Fibroblast of mammary gland (primary cell): ENCODE measurements at regions not wholly inside any gene's neighbourhood (a gene's known extent, or its start where the extent isn't known, plus 50 kb on each side); places are given as distances from the start of the nearest gene placed in this dataset.

Experiments
- DNase-seq: peaks from one replicate; pipeline ENCODE4 v3.0.0-alpha.2; 2010; ENCODE audit warnings: low read depth
- H3K4me3 ChIP-seq: 2 replicates; pipeline ENCODE4 v1.5.1; 2011; ENCODE audit warnings: low read depth, mild to moderate bottlenecking, low read length, moderate library complexity; ENCODE audit not compliant: control insufficient read depth
- CTCF ChIP-seq: conservative IDR thresholded peaks from 2 replicates; pipeline ENCODE4 v1.5.1; 2011; ENCODE audit warnings: low read depth, low read length, inconsistent platforms; ENCODE audit not compliant: control insufficient read depth, insufficient read depth

DNA sequence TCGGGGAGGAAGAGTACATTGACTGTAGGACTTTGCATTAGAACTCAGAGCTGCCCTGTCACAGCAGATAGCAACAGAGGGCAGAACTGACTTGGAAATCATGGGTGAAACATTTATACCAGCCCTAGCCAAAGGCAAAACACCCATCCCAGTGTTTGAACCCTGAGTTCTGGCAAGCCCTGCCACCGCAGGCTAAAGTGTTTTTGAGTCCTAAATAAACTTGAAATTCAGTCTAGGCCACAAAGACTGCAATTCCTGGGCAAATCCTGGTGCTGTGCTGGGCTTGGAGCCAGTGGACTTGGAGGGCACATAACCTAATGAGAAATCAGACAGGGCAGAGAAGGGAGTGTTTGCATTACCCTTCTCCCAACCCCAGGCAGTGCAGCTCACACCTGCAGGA lies 1015.7 kb downstream of the FSTL5 start:
- no peak for TF ChIP-seq CTCF
- H3K4me3 ChIP-seq, result no peak overlapping the region
- no peak for DNase-seq

DNA sequence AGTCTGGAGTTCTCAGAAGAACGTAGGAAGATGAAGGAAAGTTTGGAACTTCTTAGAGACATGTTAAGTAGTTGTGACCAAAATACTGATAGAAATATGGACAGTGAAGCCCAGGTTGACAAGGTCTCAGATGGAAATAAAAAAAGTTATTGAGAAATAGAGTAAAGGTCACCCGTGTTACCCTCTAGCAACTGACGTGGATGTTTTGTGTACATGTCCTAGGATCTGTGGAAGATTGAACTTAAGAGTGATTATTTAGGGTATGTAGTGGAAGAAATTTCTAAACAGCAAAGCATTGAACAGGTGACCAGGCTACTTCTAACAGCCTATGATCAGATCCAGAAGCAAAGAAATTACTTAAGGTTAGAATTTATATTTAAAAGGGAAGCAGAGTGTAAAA lies 1020.4 kb downstream of the FSTL5 start:
- TF ChIP-seq CTCF, result no peak
- H3K4me3 ChIP-seq, result no peak overlapping the region
- DNase-seq, result no peak

GRCh38 chr4:161134795-161135194 lies 1029.0 kb downstream of the FSTL5 start:
- no peak overlapping the region for H3K4me3 ChIP-seq
- no peak for TF ChIP-seq CTCF
- DNase-seq, result no peak

GRCh38 chr4:161133586-161134276 lies 1030.1 kb downstream of the FSTL5 start:
- no peak for TF ChIP-seq CTCF
- no peak overlapping the region for H3K4me3 ChIP-seq
- no peak for DNase-seq

DNA sequence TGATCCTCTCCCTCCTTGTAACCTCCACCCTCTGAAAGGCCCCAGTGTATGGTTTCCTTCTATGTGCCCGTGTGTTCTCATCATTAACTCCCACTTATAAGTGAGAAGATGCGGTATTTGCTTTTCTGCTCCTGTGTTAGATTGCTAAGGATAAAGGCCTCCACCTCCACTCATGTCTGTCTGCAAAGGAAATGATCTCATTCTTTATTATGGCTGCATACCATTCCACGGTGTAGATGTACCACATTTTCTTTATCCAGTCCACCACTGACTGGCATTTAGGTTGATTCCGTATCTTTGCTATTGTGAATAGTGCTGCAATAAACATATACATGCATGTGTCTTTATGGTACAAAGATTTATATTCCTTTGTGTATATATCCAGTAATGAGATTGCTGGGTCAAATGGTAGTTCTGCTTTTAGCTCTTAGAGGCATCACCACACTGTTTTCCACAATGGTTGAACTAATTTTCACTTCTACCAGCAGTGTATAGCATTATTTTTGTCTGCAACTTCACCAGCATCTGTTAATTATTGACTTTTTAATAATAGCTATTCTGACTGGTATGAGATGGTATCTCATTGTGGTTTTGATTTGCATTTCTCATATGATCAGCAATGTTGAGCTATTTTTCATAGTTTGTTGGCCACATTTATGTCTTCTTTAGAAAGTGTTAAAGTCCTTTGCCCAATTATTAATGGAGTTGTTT lies 1030.9 kb downstream of the FSTL5 start:
- no peak for TF ChIP-seq CTCF
- DNase-seq, result no peak

GRCh38 chr4:161121451-161121850 lies 1042.3 kb downstream of the FSTL5 start:
- no peak overlapping the region for H3K4me3 ChIP-seq
- no peak for DNase-seq
- TF ChIP-seq CTCF, result no peak

More for the DNA sequence above, 1030.9 kb downstream of the FSTL5 start:
- no peak overlapping the region for H3K4me3 ChIP-seq

- no peak for DNase-seq
Observed at GRCh38 chr4:161101881-161102280, 1061.9 kb downstream of the FSTL5 start.

More at GRCh38 chr4:161101881-161102280, 1061.9 kb downstream of the FSTL5 start:
- no peak overlapping the region for H3K4me3 ChIP-seq
- TF ChIP-seq CTCF, result no peak
